Right atrium auricular region (tissue), 2 donors: ENCODE measurements at regions not wholly inside any gene's neighbourhood (a gene's known extent, or its start where the extent isn't known, plus 50 kb on each side); places are given as distances from the start of the nearest gene placed in this dataset.

Experiments
- DNase-seq: peaks from one replicate; pipeline ENCODE4 v3.0.0-alpha.2; 2019; ENCODE audit warnings: low spot score
- H3K27ac ChIP-seq, 2 donors: fragments of 200-600 bp; sonication (generic); 1 replicate in 1 of 2; 2 replicates in 1 of 2; pipeline ENCODE4 v1.5.1; 2016 to 2019
- H3K27me3 ChIP-seq, 2 donors: fragments of 200-600 bp; sonication (generic); one replicate each; pipeline versions ENCODE4 v1.5.1 to v1.6.0; 2017 to 2019
- H3K36me3 ChIP-seq: fragments of 200-600 bp; sonication (generic); one replicate; pipeline ENCODE4 v1.5.1; 2016
- H3K4me1 ChIP-seq, 2 donors: fragments of 200-600 bp; sonication (generic); one replicate each; pipeline versions ENCODE4 v1.5.1 to v1.6.0; 2017 to 2019
- H3K4me3 ChIP-seq, 2 donors: fragments of 200-600 bp; sonication (generic); 1 replicate in 1 of 2; 2 replicates in 1 of 2; pipeline ENCODE4 v1.5.1; 2017 to 2019; ENCODE audit warnings: mild to moderate bottlenecking in 1 of 2, moderate library complexity in 1 of 2
- H3K9me3 ChIP-seq, 2 donors: fragments of 200-600 bp; sonication (generic); one replicate each; pipeline ENCODE4 v1.5.1; 2019
- CTCF ChIP-seq, 2 donors: fragments of 200-600 bp; sonication (generic); IDR thresholded peaks; one replicate each; pipeline ENCODE4 v1.5.1; 2019; ENCODE audit warnings: antibody characterized with exemption in 2 of 2

DNA sequence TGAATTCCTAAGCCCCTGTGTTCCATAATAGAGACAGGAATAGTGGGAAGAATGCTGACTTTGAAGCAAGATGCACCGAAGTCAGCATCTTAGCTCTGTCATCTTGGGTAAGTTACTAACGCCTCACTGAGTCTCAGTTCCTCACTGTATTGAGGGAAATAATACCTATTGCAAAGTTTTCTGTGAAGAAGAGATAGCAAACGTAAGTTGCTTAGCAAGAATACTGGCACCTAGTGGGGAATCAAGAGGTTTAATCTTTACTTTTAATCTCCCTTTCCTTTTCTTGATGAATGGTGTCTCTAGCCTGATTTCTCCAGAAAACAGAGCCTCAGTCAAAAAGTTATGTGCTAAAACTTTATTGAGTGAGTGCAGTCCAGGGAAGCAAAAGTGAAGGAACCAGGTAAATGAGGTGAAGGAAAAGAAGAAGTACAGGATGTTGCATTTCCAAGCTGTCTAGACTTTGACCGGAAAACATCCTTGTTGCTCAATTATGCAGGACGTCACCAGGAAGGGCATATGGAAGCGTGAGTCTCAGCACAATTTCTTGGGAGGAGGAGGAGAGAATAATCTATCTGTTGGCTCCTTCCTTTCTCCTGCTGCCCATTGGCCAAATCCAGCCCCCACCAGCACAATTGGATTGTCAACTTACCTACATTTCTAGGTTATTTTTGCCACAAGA, 210.0 kb downstream of the B3GLCT start:
- Histone ChIP-seq H3K4me1 (no peaks in the 10 kb centered on the region), H3K9me3 (no peaks in the 10 kb centered on the region), H3K27me3 (no peaks in the 10 kb centered on the region), H3K36me3 (no peaks in the 10 kb centered on the region), H3K27ac (no peak overlapping the region), H3K4me3 (no peak overlapping the region)
- no peak for TF ChIP-seq CTCF (IDR thresholded peaks at IDR 0.05)
- no peak for DNase-seq

DNA sequence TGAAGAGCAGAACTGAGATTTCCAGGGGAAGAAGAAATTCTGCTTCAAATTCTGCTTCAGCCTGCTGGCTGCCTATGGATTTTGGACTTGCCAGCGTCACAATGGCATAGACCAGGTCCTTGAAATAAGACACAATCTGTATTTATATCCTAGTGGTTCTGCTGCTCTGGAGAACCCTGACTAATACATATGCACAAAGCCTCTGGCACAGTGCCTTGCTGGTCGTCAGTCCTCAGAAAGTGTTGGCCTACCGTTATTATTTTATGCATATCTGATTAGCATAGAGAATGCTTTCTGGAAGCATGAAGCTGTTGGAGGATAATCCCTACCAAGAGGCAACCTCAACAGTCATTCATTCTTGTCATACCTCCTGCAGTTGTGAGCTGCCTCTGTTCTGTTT, 213.7 kb downstream of the B3GLCT start:
- H3K4me3 ChIP-seq = no peak overlapping the region
- no peaks in the 10 kb centered on the region for H3K4me1 ChIP-seq
- no peak for TF ChIP-seq CTCF (IDR thresholded peaks at IDR 0.05)
- H3K9me3 ChIP-seq = no peaks in the 10 kb centered on the region
- DNase-seq = no peak
- H3K27me3 ChIP-seq = no peaks in the 10 kb centered on the region
- H3K36me3 ChIP-seq = no peaks in the 10 kb centered on the region
- H3K27ac ChIP-seq = no peak overlapping the region

GRCh38 chr13:31416066-31416465, 216.3 kb downstream of the B3GLCT start:
- H3K27me3 ChIP-seq = no peaks in the 10 kb centered on the region
- no peaks in the 10 kb centered on the region for H3K4me1 ChIP-seq
- TF ChIP-seq CTCF (IDR thresholded peaks at IDR 0.05) = no peak
- no peaks in the 10 kb centered on the region for H3K36me3 ChIP-seq
- no peak for DNase-seq
- no peak overlapping the region for H3K27ac ChIP-seq
- no peaks in the 10 kb centered on the region for H3K9me3 ChIP-seq
- H3K4me3 ChIP-seq = no peak overlapping the region

DNA sequence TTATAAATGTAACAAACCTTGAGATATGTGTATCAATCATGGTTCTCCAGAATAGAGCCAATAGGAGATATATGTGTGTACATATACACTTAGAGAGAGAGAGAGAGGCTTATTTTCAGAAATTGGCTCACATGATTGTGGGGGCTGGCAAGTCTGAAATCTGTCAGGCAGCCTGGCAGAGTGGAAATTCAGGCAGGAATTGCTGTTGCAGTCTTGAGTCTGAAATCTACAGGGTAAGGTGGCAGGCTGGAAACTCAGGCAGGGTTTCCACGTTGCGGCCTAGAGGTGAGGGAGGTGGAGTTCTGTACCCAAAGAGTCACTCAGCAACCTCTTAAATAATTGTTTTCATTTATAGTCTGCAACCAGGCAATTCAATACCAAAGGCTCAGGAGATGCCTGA, 218.4 kb downstream of the B3GLCT start:
- Histone ChIP-seq H3K36me3 (no peaks in the 10 kb centered on the region), H3K4me3 (no peak overlapping the region), H3K27ac (no peak overlapping the region), H3K9me3 (no peaks in the 10 kb centered on the region), H3K4me1 (no peaks in the 10 kb centered on the region), H3K27me3 (no peaks in the 10 kb centered on the region)
- DNase-seq = no peak
- TF ChIP-seq CTCF (IDR thresholded peaks at IDR 0.05) = no peak

DNA sequence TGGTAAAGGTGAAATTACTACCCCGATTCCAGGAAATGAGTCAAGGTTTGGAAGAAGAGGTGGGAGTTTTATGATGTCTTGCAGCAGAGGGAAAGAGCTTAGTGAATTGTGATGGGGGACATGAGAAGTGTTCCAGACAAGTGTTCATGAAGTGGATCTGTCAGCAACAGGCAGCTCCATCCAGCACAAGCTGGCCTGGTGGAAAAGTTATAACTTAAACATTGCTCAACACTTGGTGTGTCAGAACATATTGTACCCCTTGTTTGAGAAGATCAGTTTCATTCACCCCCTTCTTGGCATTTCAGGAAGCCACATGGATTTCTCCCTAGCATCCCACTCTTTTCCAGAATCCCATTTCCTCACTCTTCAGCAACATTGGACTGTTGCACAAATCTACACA, 222.0 kb downstream of the B3GLCT start:
- TF ChIP-seq CTCF (IDR thresholded peaks at IDR 0.05) = no peak
- no peak overlapping the region for H3K27ac ChIP-seq
- H3K27me3 ChIP-seq = no peaks in the 10 kb centered on the region
- H3K4me3 ChIP-seq = no peak overlapping the region
- peaks cover 0 to 9% of the 10 kb centered on the region in 2 donors for H3K4me1 ChIP-seq
- no peaks in the 10 kb centered on the region for H3K9me3 ChIP-seq
- no peaks in the 10 kb centered on the region for H3K36me3 ChIP-seq
- no peak for DNase-seq

- Histone ChIP-seq H3K9me3 (no peaks in the 10 kb centered on the region), H3K4me3 (no peak overlapping the region), H3K4me1 (peaks cover 0 to 9% of the 10 kb centered on the region in 2 donors), H3K27ac (no peak overlapping the region), H3K36me3 (no peaks in the 10 kb centered on the region), H3K27me3 (no peaks in the 10 kb centered on the region)
- TF ChIP-seq CTCF (IDR thresholded peaks at IDR 0.05) = peak; percentile 75 to 92
- DNase-seq = peak; percentile 83
Measured at GRCh38 chr13:31424130-31424729, 224.5 kb downstream of the B3GLCT start.
